GM23338 (cell line): ENCODE measurements at regions not wholly inside any gene's neighbourhood (a gene's known extent, or its start where the extent isn't known, plus 50 kb on each side); places are given as distances from the start of the nearest gene placed in this dataset.

Source experiments
- ETS1 ChIP-seq: IDR thresholded peaks from 2 replicates; pipeline ENCODE4 v1.6.1; 2016; ENCODE audit warnings: antibody characterized with exemption
- JUNB ChIP-seq: IDR thresholded peaks from one replicate; pipeline ENCODE4 v1.6.1; 2016; ENCODE audit warnings: antibody characterized with exemption; ENCODE audit not compliant: unreplicated experiment
- NANOG ChIP-seq: IDR thresholded peaks from 2 replicates; pipeline ENCODE4 v1.6.1; 2016; ENCODE audit warnings: antibody characterized with exemption, borderline replicate concordance
- REST ChIP-seq: IDR thresholded peaks from one replicate; pipeline ENCODE4 v1.6.1; 2018; ENCODE audit warnings: antibody characterized with exemption; ENCODE audit not compliant: unreplicated experiment
- ZNF331 ChIP-seq: fragments of 250-450 bp; sonication (Bioruptor Pico); IDR thresholded peaks from 2 replicates; pipeline ENCODE4 v1.5.0; 2020; ENCODE audit warnings: low read depth, mild to moderate bottlenecking, moderate library complexity
- ZNF462 ChIP-seq: fragments of 250-450 bp; sonication (Bioruptor Pico); IDR thresholded peaks from 2 replicates; pipeline ENCODE4 v1.5.0; 2020; ENCODE audit warnings: mild to moderate bottlenecking, moderate library complexity

GRCh38 chr16:86199871-86200695 is 301.1 kb downstream of the IRF8 start (continued):
- no peak for TF ChIP-seq ZNF462 (CRISPR knock-in tag)
- no peak for TF ChIP-seq ZNF331 (CRISPR knock-in tag)
- TF ChIP-seq JUNB = no peak
- no peak for TF ChIP-seq ETS1
- TF ChIP-seq NANOG = no peak
- no peak for TF ChIP-seq REST
